ENCODE measurements at regions not wholly inside any gene's neighbourhood (a gene's known extent, or its start where the extent isn't known, plus 50 kb on each side); places are given as distances from the start of the nearest gene placed in this dataset.
"Not testable (repeated sequence)": the region's sequence is repeated elsewhere in the genome, so short reads cannot be mapped to it uniquely, and the experiment has no call there.

DNA sequence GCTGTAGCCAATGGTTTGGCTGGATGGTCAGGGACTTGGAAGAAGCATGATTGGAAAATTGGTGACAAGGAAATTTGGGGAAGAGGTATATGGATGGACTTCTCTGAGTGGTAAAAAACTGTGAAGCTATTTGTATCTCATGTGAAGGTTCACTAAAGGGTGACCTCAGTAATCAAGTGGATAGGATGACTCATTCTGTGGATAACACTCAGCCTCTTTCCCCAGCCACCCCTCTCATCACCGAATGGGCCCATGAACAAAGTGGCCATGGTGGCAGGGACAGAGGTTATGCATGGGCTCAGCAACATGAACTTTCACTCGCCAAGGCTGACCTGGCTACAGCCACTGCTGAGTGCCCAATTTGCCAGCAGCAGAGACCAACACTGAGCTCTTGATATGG lies 127.3 kb upstream of the ZC3H12C start:
- not testable (repeated sequence) for TF ChIP-seq PAX5 (IDR thresholded peaks at IDR 0.05; ENCODE audit: insufficient read depth, low read length, severe bottlenecking); POLR2A (IDR thresholded peaks at IDR 0.05; ENCODE audit: low read depth, low read length); POLR2AphosphoS5 (IDR thresholded peaks at IDR 0.05; ENCODE audit: low read depth, low read length); TAF1 (IDR thresholded peaks at IDR 0.05; ENCODE audit: low read depth, low read length); SPI1 (IDR thresholded peaks at IDR 0.05; ENCODE audit: low read depth, low read length); POU2F2 (IDR thresholded peaks at IDR 0.05; ENCODE audit: low read depth, low read length)
